GM18951 (cell line): ENCODE measurements at regions not wholly inside any gene's neighbourhood (a gene's known extent, or its start where the extent isn't known, plus 50 kb on each side); places are given as distances from the start of the nearest gene placed in this dataset.

ENCODE experiments used
- POLR2A ChIP-seq: IDR thresholded peaks from 4 replicates; pipeline ENCODE4 v1.6.1; 2011; ENCODE audit warnings: mild to moderate bottlenecking; ENCODE audit not compliant: insufficient read length, insufficient read depth; ENCODE audit errors: extremely low read depth
- in situ Hi-C: fragments of 300-500 bp; cut with MboI; formaldehyde crosslinking; loops from one replicate; pipeline ENCODE4 v1.12.0; 2022; ENCODE audit warnings: low sequenced_read_pairs, mixed read lengths, inconsistent platforms; ENCODE audit not compliant: unreplicated experiment

DNA sequence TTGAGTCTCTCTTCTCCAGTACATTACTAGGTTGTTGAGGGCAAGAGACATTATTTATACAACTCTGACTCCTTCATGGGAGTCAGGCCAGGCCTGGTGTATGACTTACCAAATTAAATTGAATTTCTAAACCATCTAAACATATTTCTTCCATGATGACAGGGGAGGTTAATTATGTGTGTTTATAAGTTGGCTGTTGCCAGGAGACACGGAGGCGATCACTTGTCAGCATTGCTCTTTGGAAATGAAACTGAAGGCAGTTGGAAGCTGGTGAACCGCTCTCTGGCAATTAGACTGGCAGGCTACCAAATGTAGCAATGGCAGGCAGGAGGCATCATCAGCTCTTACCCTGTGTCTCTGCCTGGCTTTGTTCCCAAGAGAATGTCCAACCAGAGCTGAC, 241.4 kb downstream of the KCNS3 start:
- in situ Hi-C loops: no loop called here
- no peak for TF ChIP-seq POLR2A

DNA sequence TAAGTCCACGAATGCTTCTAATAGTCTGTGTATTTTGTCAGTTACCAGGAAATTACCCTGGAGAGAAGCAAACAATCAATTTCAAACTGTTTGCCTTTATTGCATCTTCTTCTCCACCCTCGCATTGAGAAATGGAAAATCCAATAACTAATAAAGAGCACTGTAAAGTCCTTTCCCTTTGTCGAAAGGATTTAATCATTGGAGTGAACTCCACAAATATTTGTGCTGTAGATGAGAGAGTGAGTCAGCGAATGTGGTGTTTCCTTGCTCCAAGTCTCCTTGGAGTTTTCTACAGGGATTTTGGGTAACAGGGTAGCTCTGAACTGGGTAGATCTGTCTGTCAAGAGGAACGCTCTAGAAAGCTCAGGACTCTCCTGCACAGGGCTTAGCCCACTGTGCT, 240.2 kb downstream of the KCNS3 start:
- TF ChIP-seq POLR2A: no peak

DNA sequence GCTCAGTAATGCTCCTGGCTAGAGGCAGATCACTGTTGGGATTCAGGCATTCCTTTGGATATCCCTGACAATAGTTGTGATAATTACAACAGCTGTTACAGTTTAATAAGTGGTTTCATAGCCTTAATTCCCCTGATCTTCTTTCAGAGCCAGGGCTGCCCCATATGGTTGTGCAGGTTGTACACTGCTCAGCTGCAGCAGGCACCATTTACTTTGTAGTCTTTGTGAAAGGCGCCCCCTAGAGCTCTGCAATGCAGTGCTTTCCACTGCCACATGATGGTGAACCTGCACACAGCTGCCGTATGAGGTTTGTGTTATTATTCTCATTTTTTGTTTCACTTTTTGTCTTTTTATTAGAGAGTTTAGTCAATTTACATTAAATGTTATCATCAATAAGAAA, 239.1 kb downstream of the KCNS3 start:
- in situ Hi-C loops: no loop called here
- no peak for TF ChIP-seq POLR2A

More for the DNA sequence above, 240.2 kb downstream of the KCNS3 start:
- in situ Hi-C loops: no loop called here

DNA sequence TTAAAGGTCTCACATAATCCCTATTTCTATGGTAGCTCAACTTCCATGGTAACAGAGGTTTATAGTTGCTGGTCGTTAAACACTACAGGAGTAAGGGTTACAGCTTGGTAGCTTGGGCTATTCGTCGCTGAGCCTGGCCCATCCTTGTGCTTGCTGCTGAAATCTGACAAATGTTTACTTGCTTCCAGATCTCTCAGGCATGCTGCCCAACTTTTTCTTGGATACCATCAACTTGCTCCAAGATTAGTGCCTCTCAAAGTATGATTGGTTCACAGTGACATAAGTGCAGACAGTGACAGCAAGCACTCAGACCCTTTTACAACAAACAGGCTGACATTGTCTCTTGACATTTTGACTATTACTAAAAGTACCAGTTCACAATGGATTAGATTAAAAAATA, 231.8 kb downstream of the KCNS3 start:
- in situ Hi-C loops: no loop called here

DNA sequence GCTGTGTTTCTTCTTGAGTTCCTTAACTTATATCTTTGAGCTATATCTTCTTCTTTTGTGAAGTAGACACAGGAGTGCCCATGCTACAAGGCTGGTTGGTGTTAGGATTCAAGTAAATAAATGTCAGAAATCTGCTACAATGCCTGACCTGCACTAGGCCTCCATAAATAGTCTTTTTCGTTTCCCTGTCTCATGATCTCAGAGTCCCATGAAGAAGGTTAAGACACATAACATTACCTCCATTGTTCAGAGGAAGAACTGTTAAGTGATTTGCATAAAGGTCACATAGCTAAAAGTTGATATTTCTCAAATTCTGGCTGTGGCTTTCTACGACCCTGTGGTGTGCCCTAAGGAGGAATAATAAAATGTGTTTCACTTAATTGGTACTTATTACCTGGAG, 228.4 kb downstream of the KCNS3 start:
- TF ChIP-seq POLR2A: no peak
- in situ Hi-C loops: no loop called here

More for the DNA sequence above, 231.8 kb downstream of the KCNS3 start:
- no peak for TF ChIP-seq POLR2A

DNA sequence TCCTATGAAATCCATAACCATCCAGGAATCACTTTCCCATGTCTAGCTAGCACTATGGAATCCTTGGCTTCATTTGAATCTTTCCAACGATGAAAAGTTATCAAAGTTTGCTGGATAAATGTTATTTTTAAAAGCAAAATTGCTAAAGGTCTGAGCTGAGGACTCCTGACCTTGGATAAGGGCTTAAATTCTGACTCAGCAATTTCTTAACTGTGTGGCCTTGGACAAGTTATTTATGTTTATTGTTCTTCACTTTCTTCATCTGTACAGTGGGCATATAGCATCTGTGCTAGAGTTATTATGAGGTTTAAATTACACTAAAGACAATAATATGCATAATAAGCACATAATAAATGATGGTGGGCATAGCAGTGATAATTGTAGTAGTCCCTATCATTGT, 227.5 kb downstream of the KCNS3 start:
- no peak for TF ChIP-seq POLR2A
- in situ Hi-C loops: no loop called here

DNA sequence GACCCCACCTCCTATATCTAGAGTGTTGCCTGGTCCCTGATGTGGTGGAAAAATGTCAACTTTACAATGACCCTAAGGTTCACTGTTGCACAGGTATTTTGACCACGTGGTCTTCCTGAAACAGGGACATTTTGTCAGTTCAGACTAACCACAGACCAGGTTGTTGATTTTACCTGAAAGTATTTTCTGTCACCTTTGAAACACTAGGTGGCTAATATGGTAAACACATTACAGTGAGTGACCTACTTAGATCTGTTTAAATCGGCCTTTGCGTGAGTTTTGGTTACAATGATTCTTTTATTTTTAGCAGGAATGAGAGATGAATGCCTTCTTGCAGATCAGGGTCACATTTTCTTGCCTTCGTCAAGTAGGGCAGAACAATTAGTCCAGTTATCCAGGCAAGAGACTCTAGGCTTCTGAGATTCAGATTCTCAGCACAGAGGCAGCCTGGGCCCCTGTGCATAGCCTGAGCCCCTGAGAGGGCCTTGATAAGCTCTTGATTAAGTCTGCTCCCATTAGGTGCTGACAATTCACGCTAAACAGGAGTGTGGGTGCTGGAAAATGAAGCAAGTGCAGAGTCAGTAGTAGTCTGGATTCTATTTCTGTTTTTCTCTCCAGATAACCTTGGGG, 226.2 kb downstream of the KCNS3 start:
- no peak for TF ChIP-seq POLR2A

DNA sequence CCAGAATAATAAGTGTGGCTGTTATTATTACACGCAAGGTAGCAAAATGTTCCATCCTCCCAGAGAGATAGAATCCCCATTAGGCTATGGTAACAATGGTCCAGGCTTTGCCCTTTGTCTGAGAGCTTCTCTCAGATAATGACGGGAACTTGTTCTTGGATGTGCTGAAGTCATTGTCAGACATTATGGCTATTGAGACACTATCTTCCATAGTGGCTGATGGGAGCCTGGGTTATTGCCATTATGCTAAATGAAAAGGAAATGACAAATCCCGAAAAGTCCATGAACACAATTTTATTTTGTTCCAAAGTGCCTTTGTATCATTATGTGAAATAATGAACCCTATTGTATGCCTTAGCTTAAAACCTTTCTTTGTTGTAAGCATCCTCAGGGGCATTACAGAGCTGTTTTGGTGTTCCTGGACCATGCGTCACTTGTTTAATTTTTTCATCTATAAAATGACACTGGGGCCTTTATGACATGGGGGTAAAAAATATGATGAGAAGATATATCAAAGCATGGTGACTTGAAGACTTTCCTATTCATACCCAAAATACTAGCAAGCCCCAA, 218.5 kb downstream of the KCNS3 start:
- in situ Hi-C loops: no loop called here
- no peak for TF ChIP-seq POLR2A

More for the DNA sequence above, 226.2 kb downstream of the KCNS3 start:
- in situ Hi-C loops: no loop called here

DNA sequence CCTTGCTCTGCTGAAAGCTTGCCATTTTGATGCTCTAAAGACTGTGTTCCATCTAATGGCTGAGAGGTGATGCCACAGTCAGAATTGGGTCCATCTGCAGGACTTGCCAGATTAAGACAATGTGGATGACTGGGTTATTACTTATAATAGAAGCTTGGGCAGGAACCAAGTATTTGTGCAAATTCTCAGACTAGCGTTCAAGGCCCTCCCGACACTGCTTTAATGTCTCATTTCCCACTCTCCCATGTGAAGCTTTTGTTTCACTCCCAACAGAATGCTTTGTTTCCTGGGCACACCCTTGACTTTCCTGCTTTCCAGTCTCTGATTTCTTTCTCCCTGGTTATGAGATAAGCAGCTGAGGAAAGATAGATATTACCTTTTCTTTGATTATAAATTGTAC, 215.8 kb downstream of the KCNS3 start:
- no peak for TF ChIP-seq POLR2A
- in situ Hi-C loops: no loop called here

DNA sequence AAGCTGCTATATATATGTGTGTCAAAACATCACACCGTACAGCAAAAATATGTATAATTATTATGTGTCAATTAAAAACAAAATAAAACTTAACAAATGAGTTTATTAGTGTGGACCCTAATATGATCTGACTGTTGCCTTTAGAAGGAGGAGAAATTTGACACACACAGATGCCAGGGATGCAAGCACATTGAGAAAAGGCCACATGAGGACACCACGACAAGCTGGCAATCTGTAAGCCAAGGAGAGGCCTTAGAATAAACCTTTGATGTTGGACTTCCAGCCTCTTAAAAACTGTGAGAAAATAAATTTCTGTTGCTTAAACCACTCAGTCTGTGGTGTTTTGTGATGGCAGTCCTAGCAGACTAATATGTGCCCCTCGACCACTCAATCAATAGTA, 214.7 kb downstream of the KCNS3 start:
- in situ Hi-C loops: no loop called here
- no peak for TF ChIP-seq POLR2A

DNA sequence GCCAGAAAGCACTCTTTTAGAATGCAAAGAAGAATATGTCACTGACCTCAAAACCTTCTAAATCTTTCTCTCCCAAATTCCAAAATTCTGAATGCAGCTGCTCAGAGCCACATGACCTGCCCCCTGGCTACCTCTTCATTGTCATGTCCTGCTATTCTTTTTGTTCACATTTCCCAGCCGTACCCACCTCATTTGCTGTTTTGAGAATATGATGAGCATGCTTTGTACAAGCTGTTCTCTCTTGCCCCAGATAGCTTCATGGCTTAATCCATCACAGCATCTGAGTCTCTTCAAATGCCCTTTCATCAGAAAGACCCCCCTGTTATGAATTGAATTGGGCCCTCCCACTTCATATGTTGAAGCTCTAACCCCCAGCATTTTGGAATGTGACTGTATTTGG, 214.3 kb downstream of the KCNS3 start:
- in situ Hi-C loops: no loop called here
- no peak for TF ChIP-seq POLR2A

DNA sequence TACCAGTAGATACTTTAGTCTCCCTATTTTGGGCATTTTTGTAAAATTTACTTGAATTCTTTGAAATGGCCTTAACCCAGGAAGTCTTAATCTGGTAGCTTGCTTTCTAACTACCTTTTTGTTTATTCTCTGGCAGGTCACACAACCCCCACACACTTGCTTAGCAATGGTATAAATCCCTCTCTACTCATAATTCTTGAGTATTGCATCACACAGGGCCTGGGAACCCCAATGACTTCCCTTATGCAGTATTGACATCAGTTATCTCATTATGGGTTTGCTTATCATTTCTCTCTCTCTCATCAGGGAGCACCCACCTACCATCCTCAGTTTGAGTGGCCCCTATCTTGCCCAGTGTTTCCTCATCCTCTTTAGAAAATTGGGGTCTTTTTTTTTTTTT, 207.1 kb downstream of the KCNS3 start:
- no peak for TF ChIP-seq POLR2A
- in situ Hi-C loops: no loop called here

DNA sequence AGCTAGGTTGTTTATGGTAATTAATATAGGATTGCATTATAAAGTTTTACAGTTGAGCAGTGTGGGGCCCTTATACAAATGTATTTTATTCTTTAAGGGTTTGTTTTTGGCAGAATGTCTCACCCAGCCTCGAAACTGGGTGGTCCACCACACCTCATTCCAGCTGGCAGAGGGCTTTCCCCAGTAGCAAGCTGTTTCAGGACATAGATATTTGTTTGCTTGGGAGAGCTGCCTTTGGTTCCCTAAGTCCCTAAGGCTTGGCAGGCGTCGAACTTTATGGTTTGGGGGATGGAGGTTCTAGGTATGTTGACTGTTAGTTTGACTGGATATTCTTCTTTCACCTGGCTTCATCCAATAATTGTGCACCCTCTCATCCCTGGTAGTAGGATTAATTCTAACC, 205.9 kb downstream of the KCNS3 start:
- TF ChIP-seq POLR2A: no peak
- in situ Hi-C loops: no loop called here

DNA sequence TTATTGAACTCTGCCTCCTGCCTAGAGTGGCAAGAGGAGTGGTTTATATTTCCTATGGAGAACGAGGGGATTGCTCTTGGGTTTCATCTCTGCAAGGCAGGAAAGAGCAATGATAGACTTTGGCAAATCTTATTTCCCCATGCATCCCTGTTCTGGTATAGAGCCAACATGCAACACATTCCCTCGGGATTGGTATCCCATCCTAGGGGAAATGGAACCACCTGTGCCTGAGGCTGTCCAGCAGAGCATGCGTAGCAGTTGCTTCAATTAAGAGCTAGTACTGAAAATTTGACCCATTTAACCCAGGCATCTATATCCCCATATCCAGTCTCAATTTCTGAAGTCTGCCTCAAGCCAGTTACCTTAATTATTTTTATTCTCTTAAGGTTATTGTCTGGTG, 205.3 kb downstream of the KCNS3 start:
- in situ Hi-C loops: no loop called here
- TF ChIP-seq POLR2A: no peak

DNA sequence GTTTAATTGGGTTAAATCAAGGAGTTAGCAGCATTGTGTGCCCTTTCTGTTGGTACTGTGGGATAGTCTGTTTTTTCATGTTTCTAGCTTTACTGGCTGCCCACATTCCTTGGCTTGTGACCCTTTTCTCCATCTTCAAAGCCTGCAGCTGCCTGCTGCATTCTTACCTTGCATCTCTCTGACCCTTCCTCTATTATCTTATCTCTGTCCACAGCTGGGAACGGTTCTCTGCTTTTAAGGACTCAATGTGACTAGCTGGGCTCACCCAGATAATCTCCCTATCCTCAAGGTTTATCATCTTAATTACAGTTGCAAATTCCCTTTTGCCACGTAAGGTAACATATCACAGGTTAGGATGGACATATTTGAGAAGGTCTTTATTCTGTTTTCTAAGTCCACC, 199.7 kb downstream of the KCNS3 start:
- in situ Hi-C loops: no loop called here
- TF ChIP-seq POLR2A: no peak

DNA sequence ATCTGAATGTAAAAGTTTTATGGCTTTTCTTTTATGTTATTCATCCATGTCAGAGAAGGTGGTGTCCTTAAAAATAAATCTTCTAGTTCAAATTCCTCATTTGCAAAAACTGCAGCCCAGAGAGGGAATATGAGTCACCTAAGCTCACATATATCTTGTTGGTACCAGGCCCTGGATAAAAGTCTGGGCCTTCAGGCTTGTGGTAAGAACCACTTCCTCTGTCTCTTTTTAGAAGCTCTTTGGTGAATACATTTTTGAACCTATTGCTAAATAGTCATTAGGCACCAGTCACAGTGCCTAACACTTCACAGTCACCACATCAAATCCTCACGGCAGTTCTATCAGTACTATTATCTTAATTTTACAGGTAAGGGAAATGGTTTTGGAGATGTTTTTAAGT, 199.2 kb downstream of the KCNS3 start:
- TF ChIP-seq POLR2A: no peak
- in situ Hi-C loops: no loop called here
